LHCN-M2 (cell line): ENCODE measurements at regions not wholly inside any gene's neighbourhood (a gene's known extent, or its start where the extent isn't known, plus 50 kb on each side); places are given as distances from the start of the nearest gene placed in this dataset.
"Not testable (repeated sequence)": the region's sequence is repeated elsewhere in the genome, so short reads cannot be mapped to it uniquely, and the experiment has no call there.

Experiments
- DNase-seq: peaks from one replicate; pipeline ENCODE4 v3.0.0-alpha.2; 2012; ENCODE audit warnings: low read depth

DNA sequence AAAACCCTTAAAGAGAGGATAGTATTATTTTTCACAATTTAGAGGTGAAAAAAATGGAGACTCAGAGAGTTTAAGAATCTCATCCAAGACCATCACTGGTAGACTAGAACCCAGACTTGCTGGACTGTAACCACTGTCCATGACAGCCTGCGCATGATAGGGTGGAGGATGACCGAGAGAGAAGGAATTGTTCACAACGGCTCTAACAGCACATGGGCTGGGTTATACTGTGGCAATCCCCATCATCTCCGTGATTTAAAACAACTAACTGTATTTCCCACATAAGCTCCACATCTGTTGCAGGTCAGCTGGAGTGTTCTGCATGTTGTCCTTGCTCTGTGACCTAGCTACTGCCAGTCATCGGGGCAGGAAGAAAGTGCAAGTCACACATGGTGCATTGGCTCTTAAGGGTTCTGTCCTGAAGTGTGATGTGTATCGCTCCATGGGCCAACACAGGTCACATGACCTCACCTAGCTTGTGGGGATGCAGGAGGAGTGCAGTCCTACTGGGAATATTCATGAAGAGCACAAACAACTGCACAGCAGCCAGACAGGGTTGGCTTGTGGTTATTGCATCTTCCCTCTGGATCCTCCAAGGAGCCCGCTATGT, 131.2 kb upstream of the MPHOSPH6 start:
- no peak for DNase-seq

DNA sequence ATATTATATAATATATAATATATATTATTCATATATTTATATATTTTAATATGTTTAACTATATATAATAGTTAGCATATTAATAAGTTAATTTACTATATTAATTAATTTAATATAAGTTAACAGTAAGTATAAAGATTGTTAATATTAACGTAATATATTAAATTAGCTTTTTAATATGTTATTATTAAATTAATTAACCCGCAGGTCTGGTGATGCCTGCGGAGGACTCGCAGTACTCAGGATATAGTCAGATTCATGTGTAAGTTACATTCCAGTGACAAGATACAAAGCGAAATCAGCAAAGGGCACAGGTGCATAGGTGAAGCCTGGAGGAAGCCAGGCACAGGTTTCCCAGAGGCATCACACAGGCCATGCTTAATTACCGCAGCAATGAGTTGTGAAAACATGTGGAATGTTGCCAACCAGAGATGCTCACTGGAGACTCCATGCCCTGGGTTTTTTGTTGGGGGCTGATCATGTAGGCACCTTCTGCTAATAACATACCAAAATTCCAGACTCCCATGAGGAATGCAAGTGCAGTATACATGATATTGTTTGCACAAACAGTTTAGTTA, 130.4 kb upstream of the MPHOSPH6 start:
- no peak for DNase-seq

DNA sequence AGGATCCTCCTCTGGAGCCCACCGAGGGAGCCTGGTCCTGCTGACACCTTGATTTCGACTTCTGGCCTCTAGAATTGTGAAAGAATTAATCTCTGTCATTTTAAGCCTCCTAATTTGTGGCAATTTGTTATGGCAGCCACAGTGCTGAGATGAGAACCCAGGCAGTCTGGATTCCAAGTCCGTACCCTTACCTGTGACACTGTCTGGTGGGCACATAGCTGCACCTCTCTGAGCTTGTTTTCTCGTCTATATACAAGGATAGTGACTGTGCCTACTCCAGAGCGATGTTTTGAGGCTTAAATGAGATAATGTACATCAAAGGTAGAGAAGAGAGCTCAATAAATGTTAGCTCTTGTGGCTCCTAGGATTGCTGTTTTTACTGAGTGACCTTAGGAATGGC, 128.4 kb upstream of the MPHOSPH6 start:
- no peak for DNase-seq

DNA sequence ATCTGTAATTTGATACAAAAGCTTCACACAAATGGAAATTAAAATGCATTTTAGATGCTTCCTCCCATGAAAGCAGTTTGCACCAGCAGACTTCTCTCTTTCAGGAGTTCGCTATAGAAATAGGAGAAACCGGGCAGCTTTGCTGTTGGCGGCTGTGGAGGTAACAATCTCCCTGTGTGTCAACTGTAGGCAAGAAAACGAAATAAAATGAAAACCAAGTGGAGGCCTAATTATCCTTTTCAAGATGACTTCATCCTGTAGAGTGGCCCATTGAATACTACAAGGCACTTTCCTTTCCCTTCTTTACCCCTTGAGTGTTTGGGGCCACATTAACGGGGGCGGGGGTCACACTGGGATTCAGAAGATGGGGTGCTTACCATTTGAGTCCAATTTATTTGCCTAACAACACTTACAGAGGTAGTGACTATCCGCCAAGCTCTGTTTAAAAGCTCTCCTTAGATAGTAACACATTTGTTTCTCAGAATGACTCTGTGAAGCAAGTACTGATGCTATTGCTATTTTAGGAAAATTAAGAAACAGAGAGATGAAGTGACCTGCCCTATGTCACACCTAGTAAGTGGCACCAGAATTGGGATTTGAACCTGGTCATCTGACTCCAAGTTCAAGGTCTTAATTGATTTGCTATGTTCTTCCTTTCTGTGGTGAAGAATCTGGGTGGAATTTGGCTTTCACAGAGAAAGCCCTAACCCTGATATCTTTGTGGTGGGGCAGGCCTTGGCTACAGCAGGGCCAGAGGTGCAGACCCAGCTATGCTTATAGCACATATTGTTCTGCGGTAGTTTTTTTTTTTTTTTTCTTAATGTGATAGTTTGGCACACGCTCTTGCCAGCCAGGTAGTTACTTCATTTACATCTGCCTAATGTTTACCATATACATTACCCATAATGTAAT, 125.5 kb upstream of the MPHOSPH6 start:
- no peak for DNase-seq

DNA sequence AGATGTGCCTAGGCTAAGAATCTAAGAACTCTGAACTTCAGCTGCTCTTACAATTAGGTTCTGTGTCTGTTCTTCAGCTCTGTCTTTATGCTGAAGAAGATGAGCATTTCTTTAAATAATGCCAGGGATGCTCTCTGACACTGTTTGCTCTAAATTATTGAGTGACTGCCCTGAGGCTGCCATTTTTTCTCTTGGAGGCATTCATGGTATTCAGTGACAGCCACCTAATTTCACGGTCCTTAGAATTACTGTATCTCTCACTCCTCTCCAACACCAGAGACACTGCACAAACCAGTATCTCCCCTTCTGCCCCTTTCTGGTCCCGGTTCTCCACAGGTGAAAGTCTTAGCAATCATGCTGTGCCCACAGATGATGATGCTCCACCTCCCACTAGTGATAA, 123.6 kb upstream of the MPHOSPH6 start:
- no peak for DNase-seq

DNA sequence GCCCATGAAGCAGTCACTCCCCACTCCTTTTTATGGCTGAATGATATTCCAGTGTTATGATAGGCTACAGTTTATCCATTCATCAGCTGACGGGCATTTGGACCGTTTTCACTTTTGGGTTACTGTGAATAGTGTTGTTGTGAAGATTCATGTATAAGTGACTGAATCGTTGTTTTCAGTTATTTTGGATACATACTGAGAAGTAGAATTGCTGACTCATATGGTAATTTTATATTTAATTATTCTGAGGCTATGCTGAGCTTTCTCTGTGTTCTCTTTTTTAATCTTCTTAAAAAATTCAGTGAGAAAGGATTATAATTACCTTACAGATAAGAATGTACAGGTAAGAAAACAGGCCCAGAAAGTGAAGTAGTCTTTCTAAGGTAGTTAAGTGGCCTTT, 117.9 kb upstream of the MPHOSPH6 start:
- no peak for DNase-seq

DNA sequence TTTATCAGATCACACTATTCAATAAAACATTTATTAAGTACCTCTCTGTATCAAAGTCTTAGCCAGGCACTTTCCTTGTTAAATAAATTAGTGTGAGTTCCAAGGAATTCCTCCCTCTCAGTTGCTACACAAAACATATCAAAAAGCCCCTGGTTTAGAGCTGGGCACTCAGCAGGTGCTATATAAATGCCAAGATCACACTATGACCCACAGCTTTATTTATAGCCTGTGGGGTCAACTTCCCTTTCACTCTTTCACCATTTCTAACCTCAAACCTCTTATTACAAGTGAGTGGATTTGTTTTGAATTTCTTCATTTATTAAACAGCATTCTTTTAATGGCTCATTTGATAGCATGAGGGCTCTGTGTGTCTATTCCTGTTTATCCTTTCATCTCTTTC, 112.6 kb upstream of the MPHOSPH6 start:
- DNase-seq = no peak

DNA sequence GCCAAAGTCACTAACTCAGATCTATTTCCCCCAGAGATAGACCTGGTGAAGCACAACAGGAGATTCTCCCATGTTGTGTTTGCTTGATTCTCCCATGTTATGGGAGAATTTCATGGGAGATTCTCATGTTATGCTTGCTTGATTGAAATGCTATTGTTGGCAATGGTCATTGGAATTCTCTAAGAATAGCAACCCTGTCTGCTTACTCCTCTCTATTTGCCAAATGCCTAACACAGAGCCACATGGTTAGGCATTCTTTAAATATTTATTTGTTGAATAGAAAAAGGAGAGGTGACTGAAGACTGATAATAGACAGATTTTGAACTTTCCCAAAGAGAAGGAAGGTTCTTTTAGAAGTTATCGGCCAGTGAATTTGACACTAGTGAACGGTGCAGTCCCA, 111.5 kb upstream of the MPHOSPH6 start:
- no peak for DNase-seq

DNA sequence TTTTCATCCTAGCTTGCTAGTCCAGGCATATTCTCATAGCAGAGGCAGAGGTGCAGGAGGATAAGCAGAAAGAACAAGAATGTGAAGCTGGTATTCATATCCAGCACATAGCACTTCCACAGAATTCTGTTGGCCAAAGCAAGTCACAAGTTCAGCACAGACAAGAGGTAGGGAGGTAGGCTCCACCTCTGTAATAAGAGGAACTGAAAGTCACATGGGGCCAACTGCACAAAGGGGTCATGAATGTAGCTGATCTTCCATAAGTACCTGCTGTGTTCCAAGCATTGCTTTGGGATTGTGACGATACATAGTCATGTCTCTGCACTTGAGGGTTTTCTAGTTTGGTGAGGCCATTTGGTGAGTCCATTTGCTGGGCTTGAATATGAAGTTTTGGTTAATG, 110.8 kb upstream of the MPHOSPH6 start:
- DNase-seq = no peak

DNA sequence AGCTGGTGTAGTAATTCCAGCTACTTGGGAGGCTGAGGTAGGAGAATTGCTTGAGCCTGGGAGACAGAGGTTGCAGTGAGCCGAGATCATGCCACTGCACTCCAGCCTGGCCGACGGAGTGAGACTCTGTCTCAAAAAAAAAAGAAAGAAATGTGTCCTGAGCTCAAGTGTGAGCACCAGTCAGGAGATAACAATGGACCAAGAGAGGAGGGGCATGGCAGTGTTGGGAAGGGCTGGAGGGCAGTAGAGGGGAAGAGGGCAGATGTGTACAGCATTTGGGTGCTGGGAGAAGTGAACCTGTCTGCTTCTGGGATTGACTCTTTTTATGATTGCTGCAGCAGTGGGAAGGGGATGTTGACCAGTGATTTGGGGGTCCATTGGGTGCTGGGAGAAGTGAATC, 105.3 kb upstream of the MPHOSPH6 start:
- not testable (repeated sequence) for DNase-seq

DNA sequence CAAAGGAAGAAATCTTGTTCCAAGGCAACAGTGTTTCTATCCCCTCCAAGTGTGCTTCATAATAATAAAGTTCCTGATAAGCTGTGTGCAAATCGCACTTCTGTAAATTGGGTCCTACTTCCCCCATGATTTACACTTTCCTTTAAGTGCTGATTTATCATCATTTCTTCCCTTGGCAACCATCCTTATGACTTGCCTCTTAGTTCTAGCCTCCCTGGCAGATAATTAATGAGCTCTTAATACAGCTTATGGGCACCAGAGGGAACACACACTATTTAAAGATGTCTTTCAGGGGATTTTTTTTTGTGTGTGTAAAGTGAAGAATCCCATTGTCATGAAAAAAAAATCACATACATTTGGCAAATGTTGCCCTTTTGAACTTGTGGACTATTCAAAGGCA, 101.6 kb upstream of the MPHOSPH6 start:
- DNase-seq = no peak

DNA sequence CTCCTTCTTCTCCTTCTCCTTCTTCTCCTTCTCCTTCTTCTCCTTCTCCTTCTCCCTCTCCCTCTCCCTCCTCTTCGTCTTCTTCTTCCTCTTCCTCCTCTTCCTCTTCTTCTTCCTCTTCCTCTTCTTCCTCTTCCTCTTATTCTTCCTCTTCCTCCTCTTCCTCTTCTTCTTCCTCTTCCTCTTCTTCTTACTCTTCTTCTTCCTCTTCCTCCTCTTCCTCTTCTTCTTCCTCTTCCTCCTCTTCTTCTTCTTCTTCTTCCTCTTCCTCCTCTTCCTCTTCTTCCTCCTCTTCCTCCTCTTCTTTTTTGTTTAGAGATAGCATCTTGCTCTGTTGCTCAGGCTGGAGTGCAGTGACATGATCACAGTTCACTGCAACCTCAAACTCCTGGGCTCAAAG, 97.7 kb upstream of the MPHOSPH6 start:
- DNase-seq = not testable (repeated sequence)

DNA sequence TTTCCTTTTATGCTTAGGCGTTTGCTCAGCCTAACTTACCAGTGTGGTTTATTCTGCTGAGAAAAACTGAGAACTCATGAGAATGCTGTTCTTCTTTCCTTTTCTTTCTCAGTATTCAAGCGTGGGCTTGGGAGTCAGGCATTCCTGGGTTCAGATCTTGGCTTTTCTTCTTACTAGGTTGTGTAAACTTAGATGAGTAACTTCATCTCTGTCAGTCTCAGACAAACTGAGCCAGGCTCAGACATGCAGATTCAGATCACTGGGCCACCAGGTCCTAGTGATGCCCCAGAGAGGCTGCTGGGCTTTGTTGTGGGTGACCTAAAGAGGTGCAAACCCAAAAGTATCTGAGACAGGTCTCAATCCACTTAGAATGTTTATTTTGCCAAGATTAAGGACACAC, 95.8 kb upstream of the MPHOSPH6 start:
- no peak for DNase-seq

DNA sequence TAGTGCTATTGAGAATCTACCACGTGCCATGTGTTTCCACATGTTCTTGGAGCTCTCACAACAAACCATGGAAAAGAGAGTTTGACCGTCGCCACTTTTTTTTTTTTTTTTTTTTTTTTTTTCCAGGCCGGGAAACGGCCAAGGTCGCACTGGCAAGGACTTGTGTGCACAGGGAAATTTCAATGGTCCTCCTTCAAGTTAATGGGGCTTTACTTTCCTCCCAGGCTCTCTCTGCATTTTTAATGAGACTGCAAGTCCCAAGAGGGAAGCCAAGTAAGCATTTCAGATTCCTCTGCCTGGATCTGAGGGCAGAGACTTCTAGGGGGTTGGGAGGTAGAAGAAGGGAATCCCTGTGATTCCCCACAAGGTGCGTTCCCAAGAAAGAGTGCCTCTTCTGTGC, 94.7 kb upstream of the MPHOSPH6 start:
- DNase-seq = no peak

DNA sequence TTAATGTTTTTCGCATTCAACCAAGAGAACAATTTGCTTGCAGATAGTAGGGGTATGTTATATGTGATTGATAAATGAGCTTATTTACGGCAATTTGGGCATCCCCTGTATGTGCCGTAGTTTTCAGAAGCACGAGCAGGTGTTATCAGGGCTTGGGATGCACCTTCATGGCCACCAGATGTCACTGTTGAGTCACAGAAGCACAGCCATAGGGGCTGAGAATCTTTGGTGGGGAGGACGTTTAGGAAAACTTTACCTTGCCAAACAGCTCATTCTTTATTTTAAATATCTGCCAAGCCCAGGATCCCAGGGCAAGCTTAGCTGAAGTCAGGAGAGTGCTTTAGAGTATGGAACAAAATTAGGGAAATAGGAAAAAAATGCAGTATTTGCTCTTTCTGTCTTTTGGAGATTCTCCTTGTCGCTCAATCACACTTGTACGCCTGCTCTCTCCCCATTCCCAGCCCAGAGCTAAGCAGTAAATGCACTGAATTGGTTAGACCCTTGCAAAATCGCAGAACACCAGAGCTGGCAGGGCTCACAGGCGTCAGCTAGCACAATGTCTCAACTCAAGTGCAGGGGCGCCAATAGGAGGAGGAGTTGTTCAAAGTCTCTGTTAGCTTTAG, 93.6 kb upstream of the MPHOSPH6 start:
- peak; percentile 40 for DNase-seq

DNA sequence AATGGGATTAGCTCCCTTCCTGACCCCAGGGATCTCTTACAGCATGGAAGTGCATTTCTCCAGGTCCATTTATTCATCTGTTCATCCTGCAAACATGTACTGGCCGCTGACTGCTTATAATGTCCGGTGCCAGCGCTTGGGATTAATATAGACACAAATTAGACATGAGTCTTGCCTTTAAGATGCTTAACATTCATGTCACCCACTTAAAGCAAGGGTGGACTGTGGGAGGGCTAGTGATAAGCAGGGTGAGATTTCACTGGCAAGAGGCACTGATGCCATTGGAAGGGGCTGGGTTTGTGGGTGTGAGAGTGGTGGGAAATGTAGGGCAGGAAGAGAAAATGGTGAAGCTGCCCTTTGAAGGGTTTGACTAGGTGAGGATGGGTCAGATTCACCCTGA, 92.2 kb upstream of the MPHOSPH6 start:
- DNase-seq = no peak

DNA sequence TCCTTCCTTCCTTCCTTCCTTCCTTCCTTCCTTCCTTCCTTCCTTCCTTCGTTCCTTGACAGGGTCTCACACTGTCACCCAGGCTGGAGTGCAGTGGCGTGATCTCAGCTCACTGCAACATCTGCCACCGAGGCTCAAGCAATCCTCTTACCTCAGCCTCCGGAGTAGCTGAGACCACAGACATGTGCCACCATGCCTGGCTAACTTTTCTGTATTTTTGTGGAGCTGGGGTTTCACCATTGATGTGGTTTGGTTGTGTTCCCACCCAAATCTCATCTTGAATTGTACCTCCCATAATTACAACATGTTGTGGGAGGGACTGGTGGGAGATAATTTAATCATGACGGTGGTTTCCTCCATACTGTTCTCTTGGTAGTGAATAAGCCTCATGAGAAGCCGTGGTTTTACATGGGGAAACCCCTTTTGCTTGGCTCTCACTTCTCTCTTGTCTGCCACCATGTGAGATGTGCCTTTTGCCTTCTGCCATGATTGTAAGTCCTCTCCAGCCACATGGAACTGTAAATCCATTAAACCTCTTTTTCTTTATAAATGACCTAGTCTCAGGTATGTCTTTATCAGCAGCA, 90.3 kb upstream of the MPHOSPH6 start:
- no peak for DNase-seq

DNA sequence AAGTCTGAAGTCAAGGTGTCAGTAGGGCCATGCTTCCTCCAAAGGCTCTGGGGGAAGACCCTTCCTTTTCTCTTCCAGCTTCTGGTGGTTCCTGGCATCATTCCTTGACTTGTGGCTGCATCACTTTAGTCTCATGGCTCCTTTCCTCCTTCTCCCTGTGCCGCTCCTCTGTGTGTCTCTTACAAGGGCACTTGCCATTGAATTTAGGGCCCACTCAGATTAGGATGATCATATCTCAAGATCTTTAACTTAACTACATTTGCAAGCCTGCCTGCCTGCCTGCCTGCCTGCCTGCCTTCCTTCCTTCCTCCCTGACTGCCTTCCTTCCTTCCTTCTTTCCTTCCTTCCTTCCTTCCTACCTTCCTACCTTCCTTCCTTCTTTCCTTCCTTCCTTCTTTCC, 89.7 kb upstream of the MPHOSPH6 start:
- DNase-seq = no peak

DNA sequence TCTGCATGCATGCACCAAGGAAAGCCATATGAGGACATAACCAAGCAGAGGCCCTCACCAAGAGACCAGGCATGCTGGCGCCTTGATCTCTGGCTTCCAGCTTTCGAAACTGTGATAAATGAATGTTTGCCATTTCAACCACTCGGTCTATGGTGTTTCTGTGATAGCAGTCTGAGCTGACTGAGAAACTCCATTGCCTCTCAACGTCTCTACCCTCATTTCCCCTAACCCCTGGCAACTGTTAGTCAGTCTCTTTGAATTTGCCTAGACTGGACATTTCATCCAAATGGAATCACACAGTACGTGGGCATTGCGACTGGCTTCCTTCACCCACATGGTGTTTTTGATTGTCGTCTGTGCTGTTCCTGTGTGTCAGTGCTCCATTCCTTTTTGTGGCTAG, 88.0 kb upstream of the MPHOSPH6 start:
- DNase-seq = no peak

DNA sequence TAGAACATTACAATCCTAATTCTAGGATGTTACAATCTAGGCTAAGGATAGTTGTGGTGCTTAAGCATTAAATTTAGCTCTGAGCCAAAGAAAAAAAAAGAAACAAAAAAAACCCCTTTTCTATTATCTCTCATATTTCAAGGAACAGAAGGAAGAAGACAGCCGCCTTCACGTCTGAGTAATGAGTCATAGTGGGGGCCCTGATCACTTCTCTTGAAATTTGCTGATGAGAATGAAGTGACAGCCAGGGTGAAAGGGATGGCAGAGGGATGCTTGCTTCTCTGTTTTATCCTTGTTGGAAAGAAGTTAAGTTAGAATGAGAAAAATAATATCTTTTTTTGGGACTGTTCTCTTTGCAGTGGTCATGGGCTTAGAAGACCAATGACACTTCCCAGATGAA, 82.6 kb upstream of the MPHOSPH6 start:
- DNase-seq = no peak

DNA sequence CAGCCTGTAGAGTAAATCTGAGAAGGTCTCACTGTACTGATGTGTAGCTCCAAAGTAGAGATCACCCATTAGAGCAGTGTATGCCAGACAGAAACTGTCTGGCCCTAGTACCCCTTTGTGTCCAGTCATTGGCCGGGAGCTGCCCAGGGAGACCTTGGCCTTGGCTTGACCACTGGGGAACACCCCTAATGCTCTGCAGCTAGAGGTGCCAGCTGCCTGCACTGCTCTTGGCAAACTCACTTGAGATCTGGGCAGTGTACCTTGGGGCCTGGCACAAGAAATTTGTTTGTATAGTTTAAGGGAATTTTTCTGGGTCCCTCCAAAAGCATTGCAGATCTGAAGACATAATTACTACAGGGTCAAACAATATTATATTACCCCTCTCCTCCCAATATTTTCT, 78.7 kb upstream of the MPHOSPH6 start:
- DNase-seq = no peak

DNA sequence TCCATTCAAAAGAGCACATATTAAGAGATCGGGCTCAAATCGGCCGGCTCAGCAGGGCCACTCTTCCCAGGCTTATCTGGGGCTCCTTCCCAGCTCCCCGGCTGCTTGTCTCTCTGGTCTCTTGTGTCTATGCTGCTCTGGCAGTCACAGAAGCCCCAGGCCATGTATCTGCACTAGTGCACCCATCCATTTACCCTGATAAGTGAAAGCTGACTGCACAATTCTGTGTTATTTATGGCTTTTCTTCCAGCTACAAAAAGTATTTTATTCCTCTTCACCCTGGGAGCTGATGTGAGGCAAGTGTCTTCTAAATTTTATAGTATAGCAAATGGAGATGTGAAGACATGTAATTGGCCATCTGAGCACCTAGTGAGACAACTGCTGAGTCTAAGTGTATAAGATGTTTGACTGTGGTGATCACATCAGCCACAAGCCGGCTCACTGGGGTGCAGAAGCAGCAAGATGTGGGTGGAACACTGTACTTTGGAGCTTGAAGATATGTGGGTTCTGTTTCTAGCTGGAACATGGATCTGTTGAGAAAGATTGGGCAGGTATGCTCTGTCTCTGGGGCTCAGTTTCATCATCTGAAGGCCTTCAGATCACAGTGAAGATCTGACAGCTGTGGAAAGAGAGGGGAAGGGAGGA, 78.1 kb upstream of the MPHOSPH6 start:
- DNase-seq = no peak
